ENCODE measurements at regions not wholly inside any gene's neighbourhood (a gene's known extent, or its start where the extent isn't known, plus 50 kb on each side); places are given as distances from the start of the nearest gene placed in this dataset.

GRCh38 chr2:175624785-175625184 lies 377.3 kb downstream of the LNPK start:
- Histone ChIP-seq H3K4me1 (ENCODE audit: insufficient read depth) (no peaks in the 10 kb centered on the region), H3F3A (ENCODE audit: insufficient read depth) (no peaks in the 10 kb centered on the region), H3K9ac (no peak overlapping the region), H3K36me3 (ENCODE audit: low read depth) (no peaks in the 10 kb centered on the region), H3K27me3 (replicated peaks; ENCODE audit: insufficient read depth) (peaks cover 12% of the 10 kb centered on the region; the same call in 1 of the 2 replicates), H3K9me2 (ENCODE audit: insufficient read depth) (no peaks in the 10 kb centered on the region), H3K4me3 (no peak overlapping the region), H4K20me1 (ENCODE audit: insufficient read depth) (no peaks in the 10 kb centered on the region), H3K27ac (no peak overlapping the region), H3K9me3 (ENCODE audit: low read depth) (no peaks in the 10 kb centered on the region), H3K79me2 (ENCODE audit: insufficient read depth) (no peaks in the 10 kb centered on the region), H3K4me2 (ENCODE audit: unreplicated experiment) (no peak overlapping the region), H2AFZ (no peak overlapping the region)
- TF ChIP-seq EZH2phosphoT487 (IDR thresholded peaks at IDR 0.05; ENCODE audit: insufficient read depth, low read depth) (no peak), EZH2 (IDR thresholded peaks at IDR 0.05; ENCODE audit: insufficient read depth, poor library complexity, severe bottlenecking) (no peak)
- no peak for DNase-seq
- in situ Hi-C loops (cut with MboI), result no loop called here
- 63 to 64% methylated on average over 5 of the region's 5 CpGs for WGBS, 2 experiments (ENCODE audit: low coverage in 1 of 2, low lambda C conversion rate in 2 of 2, missing lambda C conversion rate in 2 of 2)

GRCh38 chr2:175624211-175624761 lies 377.8 kb downstream of the LNPK start:
- no peaks in the 10 kb centered on the region for H4K20me1 ChIP-seq (ENCODE audit: insufficient read depth)
- H3K9ac ChIP-seq, result no peak overlapping the region
- no peak overlapping the region for H3K27ac ChIP-seq
- H3F3A ChIP-seq (ENCODE audit: insufficient read depth), result no peaks in the 10 kb centered on the region
- no peaks in the 10 kb centered on the region for H3K36me3 ChIP-seq (ENCODE audit: low read depth)
- no peak overlapping the region for H3K4me3 ChIP-seq
- no peak for DNase-seq
- in situ Hi-C loops (cut with MboI), result no loop called here
- H3K9me3 ChIP-seq (ENCODE audit: low read depth), result no peaks in the 10 kb centered on the region
- no peak overlapping the region for H3K4me2 ChIP-seq (ENCODE audit: unreplicated experiment)
- peaks cover 12% of the 10 kb centered on the region; the same call in 1 of the 2 replicates for H3K27me3 ChIP-seq (replicated peaks; ENCODE audit: insufficient read depth)
- H2AFZ ChIP-seq, result no peak overlapping the region
- no peaks in the 10 kb centered on the region for H3K79me2 ChIP-seq (ENCODE audit: insufficient read depth)
- H3K9me2 ChIP-seq (ENCODE audit: insufficient read depth), result no peaks in the 10 kb centered on the region
- TF ChIP-seq EZH2phosphoT487 (IDR thresholded peaks at IDR 0.05; ENCODE audit: insufficient read depth, low read depth), result no peak
- H3K4me1 ChIP-seq (ENCODE audit: insufficient read depth), result no peaks in the 10 kb centered on the region

GRCh38 chr2:175621821-175622220 lies 380.2 kb downstream of the LNPK start:
- Histone ChIP-seq H2AFZ (no peak overlapping the region), H3K27me3 (replicated peaks; ENCODE audit: insufficient read depth) (peaks cover 12% of the 10 kb centered on the region; the same call in 1 of the 2 replicates), H3K4me3 (no peak overlapping the region), H3K27ac (no peak overlapping the region), H3K9me3 (ENCODE audit: low read depth) (no peaks in the 10 kb centered on the region), H3K79me2 (ENCODE audit: insufficient read depth) (no peaks in the 10 kb centered on the region), H3K9me2 (ENCODE audit: insufficient read depth) (no peaks in the 10 kb centered on the region), H3K9ac (no peak overlapping the region), H3K4me2 (ENCODE audit: unreplicated experiment) (no peak overlapping the region), H3F3A (ENCODE audit: insufficient read depth) (no peaks in the 10 kb centered on the region), H3K4me1 (ENCODE audit: insufficient read depth) (no peaks in the 10 kb centered on the region), H3K36me3 (ENCODE audit: low read depth) (no peaks in the 10 kb centered on the region), H4K20me1 (ENCODE audit: insufficient read depth) (no peaks in the 10 kb centered on the region)
- TF ChIP-seq EZH2phosphoT487 (IDR thresholded peaks at IDR 0.05; ENCODE audit: insufficient read depth, low read depth), result no peak
- no peak for TF ChIP-seq EZH2 (IDR thresholded peaks at IDR 0.05; ENCODE audit: insufficient read depth, poor library complexity, severe bottlenecking)
- 68 to 75% methylated on average over 2 of the region's 2 CpGs for WGBS, 2 experiments (ENCODE audit: low coverage in 1 of 2, low lambda C conversion rate in 2 of 2, missing lambda C conversion rate in 2 of 2)
- DNase-seq, result no peak
- in situ Hi-C loops (cut with MboI), result no loop called here

- H3K9me3 ChIP-seq (ENCODE audit: low read depth), result no peaks in the 10 kb centered on the region
- H3K9ac ChIP-seq, result no peak overlapping the region
- peaks cover 12% of the 10 kb centered on the region; the same call in 1 of the 2 replicates for H3K27me3 ChIP-seq (replicated peaks; ENCODE audit: insufficient read depth)
- no peaks in the 10 kb centered on the region for H3K36me3 ChIP-seq (ENCODE audit: low read depth)
- DNase-seq, result no peak
- H3K79me2 ChIP-seq (ENCODE audit: insufficient read depth), result no peaks in the 10 kb centered on the region
- H3F3A ChIP-seq (ENCODE audit: insufficient read depth), result no peaks in the 10 kb centered on the region
- no peak overlapping the region for H3K27ac ChIP-seq
- no peaks in the 10 kb centered on the region for H3K9me2 ChIP-seq (ENCODE audit: insufficient read depth)
- H3K4me1 ChIP-seq (ENCODE audit: insufficient read depth), result 0 out of 2 replicates have a peak, but pooled peaks cover 5% of the 10 kb centered on the region
- 8 to 15% methylated on average over 2 of the region's 2 CpGs for WGBS, 2 experiments (ENCODE audit: low coverage in 1 of 2, low lambda C conversion rate in 2 of 2, missing lambda C conversion rate in 2 of 2)
- no peak overlapping the region for H2AFZ ChIP-seq
- no peak overlapping the region for H3K4me2 ChIP-seq (ENCODE audit: unreplicated experiment)
- in situ Hi-C loops (cut with MboI), result no loop called here
- no peaks in the 10 kb centered on the region for H4K20me1 ChIP-seq (ENCODE audit: insufficient read depth)
- no peak for TF ChIP-seq EZH2phosphoT487 (IDR thresholded peaks at IDR 0.05; ENCODE audit: insufficient read depth, low read depth)
- no peak for TF ChIP-seq EZH2 (IDR thresholded peaks at IDR 0.05; ENCODE audit: insufficient read depth, poor library complexity, severe bottlenecking)
- no peak overlapping the region for H3K4me3 ChIP-seq
These were observed 382.0 kb downstream of the LNPK start for GRCh38 chr2:175620106-175620505.

Measured in GM23248 (cell line).